ENCODE measurements at regions not wholly inside any gene's neighbourhood (a gene's known extent, or its start where the extent isn't known, plus 50 kb on each side); places are given as distances from the start of the nearest gene placed in this dataset.
"Not testable (repeated sequence)": the region's sequence is repeated elsewhere in the genome, so short reads cannot be mapped to it uniquely, and the experiment has no call there.

GRCh38 chr10:107540981-107541380 lies 376.5 kb upstream of the SORCS1 start:
- no peak for ATAC-seq (ENCODE audit: low read depth)
- TF ChIP-seq CTCF (IDR thresholded peaks at IDR 0.05), result no peak
- Mint-ChIP-seq H3K27ac (no peak overlapping the region), H3K4me1 (no peaks in the 10 kb centered on the region), H3K9me3 (peaks cover 7% of the 10 kb centered on the region), H3K4me3 (no peak overlapping the region), H3K36me3 (ENCODE audit: low read depth) (no peaks in the 10 kb centered on the region), H3K27me3 (no peaks in the 10 kb centered on the region)
- no peak for DNase-seq
- CTCF ChIA-PET, result no interaction called here
- intact Hi-C loops (cut with micrococcal nuclease), result no loop called here
- POLR2A ChIA-PET, result no interaction called here

DNA sequence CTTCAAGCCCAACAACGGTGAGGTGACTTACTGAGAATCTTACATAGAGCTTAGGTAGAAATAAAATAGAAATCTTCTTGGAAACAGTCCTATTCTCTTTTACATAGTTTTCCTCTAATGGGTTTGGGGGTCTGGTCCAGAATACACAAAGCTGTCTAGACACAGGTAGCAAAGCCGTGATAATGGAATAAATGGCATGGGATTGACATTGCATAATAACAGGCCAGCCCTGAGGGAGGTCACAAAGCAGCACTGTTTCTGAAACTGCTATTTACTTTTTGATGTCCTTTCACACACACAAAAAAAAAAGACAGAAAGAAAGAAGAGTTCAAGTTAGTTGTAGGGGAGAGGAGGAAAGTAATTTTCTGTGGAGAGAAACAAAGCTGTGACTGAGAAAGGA lies 364.8 kb upstream of the SORCS1 start:
- intact Hi-C loops (cut with micrococcal nuclease), result no loop called here
- POLR2A ChIA-PET, result no interaction called here
- CTCF ChIA-PET, result no interaction called here
- Mint-ChIP-seq H3K9me3 (peaks cover 2% of the 10 kb centered on the region), H3K36me3 (ENCODE audit: low read depth) (no peaks in the 10 kb centered on the region), H3K27ac (no peak overlapping the region), H3K4me3 (no peak overlapping the region), H3K27me3 (no peaks in the 10 kb centered on the region), H3K4me1 (no peaks in the 10 kb centered on the region)
- TF ChIP-seq CTCF (IDR thresholded peaks at IDR 0.05), result no peak
- DNase-seq, result no peak
- no peak for ATAC-seq (ENCODE audit: low read depth)

- Mint-ChIP-seq H3K36me3 (ENCODE audit: low read depth) (no peaks in the 10 kb centered on the region), H3K9me3 (peaks cover 1% of the 10 kb centered on the region), H3K27ac (no peak overlapping the region), H3K4me3 (no peak overlapping the region), H3K27me3 (no peaks in the 10 kb centered on the region), H3K4me1 (no peaks in the 10 kb centered on the region)
- intact Hi-C loops (cut with micrococcal nuclease), result no loop called here
- ATAC-seq (ENCODE audit: low read depth) (no peak), DNase-seq (no peak)
- POLR2A ChIA-PET, result no interaction called here
- CTCF ChIA-PET, result no interaction called here
- no peak for TF ChIP-seq CTCF (IDR thresholded peaks at IDR 0.05)
Measured at GRCh38 chr10:107520348-107520747, 355.8 kb upstream of the SORCS1 start.

- no peaks in the 10 kb centered on the region for H3K27me3 Mint-ChIP-seq
- no peaks in the 10 kb centered on the region for H3K36me3 Mint-ChIP-seq (ENCODE audit: low read depth)
- intact Hi-C loops (cut with micrococcal nuclease), result no loop called here
- no peak overlapping the region for H3K4me3 Mint-ChIP-seq
- ChIA-PET CTCF (no interaction called here), POLR2A (no interaction called here)
- H3K4me1 Mint-ChIP-seq, result no peaks in the 10 kb centered on the region
- no peak for DNase-seq
- peaks cover under 1% of the 10 kb centered on the region for H3K9me3 Mint-ChIP-seq
- TF ChIP-seq CTCF (IDR thresholded peaks at IDR 0.05), result no peak
- no peak overlapping the region for H3K27ac Mint-ChIP-seq
- ATAC-seq (ENCODE audit: low read depth), result no peak
Measured at GRCh38 chr10:107517811-107518210, 353.3 kb upstream of the SORCS1 start.

- POLR2A ChIA-PET, result interaction anchor here (0.7 kb wide), 1 partner anchor 107 kb away, joined by 4 read pairs; no protein-coding TSS in a partner anchor
- no peak overlapping the region for H3K4me3 Mint-ChIP-seq
- CTCF ChIA-PET, result no interaction called here
- intact Hi-C loops (cut with micrococcal nuclease), result no loop called here
- no peaks in the 10 kb centered on the region for H3K4me1 Mint-ChIP-seq
- no peak for ATAC-seq (ENCODE audit: low read depth)
- no peak for TF ChIP-seq CTCF (IDR thresholded peaks at IDR 0.05)
- no peak for DNase-seq
- no peaks in the 10 kb centered on the region for H3K9me3 Mint-ChIP-seq
- H3K27ac Mint-ChIP-seq, result no peak overlapping the region
- H3K36me3 Mint-ChIP-seq (ENCODE audit: low read depth), result no peaks in the 10 kb centered on the region
- H3K27me3 Mint-ChIP-seq, result no peaks in the 10 kb centered on the region
Measured at GRCh38 chr10:107516349-107516748, 351.8 kb upstream of the SORCS1 start.

GRCh38 chr10:107504011-107504410 lies 339.5 kb upstream of the SORCS1 start:
- CTCF ChIA-PET; H3K27me3 Mint-ChIP-seq; intact Hi-C loops (cut with micrococcal nuclease); POLR2A ChIA-PET; H3K4me1 Mint-ChIP-seq; DNase-seq; ATAC-seq (ENCODE audit: low read depth); H3K27ac Mint-ChIP-seq; H3K36me3 Mint-ChIP-seq (ENCODE audit: low read depth); H3K4me3 Mint-ChIP-seq: not testable (repeated sequence)
- peaks cover 12% of the 10 kb centered on the region for H3K9me3 Mint-ChIP-seq
